PC-3 (cell line): ENCODE measurements at regions not wholly inside any gene's neighbourhood (a gene's known extent, or its start where the extent isn't known, plus 50 kb on each side); places are given as distances from the start of the nearest gene placed in this dataset.

Experiments used
- ATAC-seq: fragments of 200-7000 bp; cut with Tn5 transposase; 2 replicates; pipeline ENCODE4 v1.9.1; 2020; ENCODE audit warnings: mild to moderate bottlenecking, moderate library complexity
- BruUV-seq: library from RNA; stranded (reverse); fragments of 400-500 nt; replicated peaks from 2 replicates; lab custom pipeline; 2021; lab: Mats Ljungman, UMichigan
- CTCF ChIA-PET: fragments of 300-600 bp; sonication (Branson Sonifier 250); formaldehyde crosslinking; loops from one replicate; lab custom pipeline; 2022; ENCODE audit warnings: antibody characterized with exemption; lab: Charles Lee
- POLR2A ChIA-PET: fragments of 300-600 bp; sonication (Branson Sonifier 250); formaldehyde crosslinking; loops from one replicate; lab custom pipeline; 2022; ENCODE audit warnings: antibody characterized with exemption; ENCODE audit not compliant: unreplicated experiment; lab: Charles Lee
- DNase-seq: peaks from one replicate; pipeline ENCODE4 v3.0.0-alpha.2; 2015
- H2AFZ ChIP-seq: fragments of 300-600 bp; sonication (generic); 2 replicates; pipeline ENCODE4 v1.6.0; 2016; ENCODE audit warnings: antibody characterized with exemption, low read length
- H3F3A ChIP-seq: fragments of 300-600 bp; sonication (generic); one replicate; pipeline ENCODE4 v1.6.0; 2017; ENCODE audit warnings: antibody characterized with exemption, low read length, control low read depth, mild to moderate bottlenecking; ENCODE audit not compliant: unreplicated experiment
- H3K27ac ChIP-seq: fragments of 300-600 bp; sonication (generic); 2 replicates; pipeline ENCODE4 v1.5.1; 2016; ENCODE audit warnings: mild to moderate bottlenecking, low read length
- H3K27me3 ChIP-seq: fragments of 300-600 bp; sonication (generic); 2 replicates; pipeline ENCODE4 v1.6.1; 2016; ENCODE audit warnings: low read length, mixed read lengths
- H3K36me3 ChIP-seq: fragments of 300-600 bp; sonication (generic); 2 replicates; pipeline ENCODE4 v1.6.1; 2016; ENCODE audit warnings: low read depth, mixed run types, low read length, mixed read lengths
- H3K4me1 ChIP-seq: fragments of 300-600 bp; sonication (generic); 2 replicates; pipeline ENCODE4 v1.5.1; 2016; ENCODE audit warnings: low read length; ENCODE audit not compliant: insufficient read depth
- H3K4me2 ChIP-seq: fragments of 300-600 bp; sonication (generic); 2 replicates; pipeline ENCODE4 v1.6.0; 2016; ENCODE audit warnings: low read length
- H3K4me3 ChIP-seq: fragments of 300-600 bp; sonication (generic); 2 replicates; pipeline ENCODE4 v1.5.1; 2016; ENCODE audit warnings: mild to moderate bottlenecking, low read length, mixed read lengths
- H3K79me2 ChIP-seq: fragments of 300-600 bp; sonication (generic); 2 replicates; pipeline ENCODE4 v1.6.1; 2017; ENCODE audit warnings: low read length, mixed read lengths
- H3K9ac ChIP-seq: fragments of 300-600 bp; sonication (generic); 2 replicates; pipeline ENCODE4 v1.6.0; 2016; ENCODE audit warnings: mild to moderate bottlenecking, low read length
- H3K9me2 ChIP-seq: fragments of 300-600 bp; sonication (generic); replicated peaks from 2 replicates; pipeline ENCODE4 v1.6.1; 2016; ENCODE audit warnings: mixed run types, low read length, mixed read lengths
- H3K9me3 ChIP-seq: fragments of 300-600 bp; sonication (generic); 2 replicates; pipeline ENCODE4 v1.6.1; 2016; ENCODE audit warnings: low read length, mixed read lengths
- H4K20me1 ChIP-seq: fragments of 300-600 bp; sonication (generic); 2 replicates; pipeline ENCODE4 v1.6.1; 2016; ENCODE audit warnings: low read length, mixed read lengths
- CTCF ChIP-seq: fragments of 300-600 bp; sonication (generic); conservative IDR thresholded peaks from 2 replicates; pipeline ENCODE4 v1.5.1; 2017; ENCODE audit warnings: antibody characterized with exemption, low read depth, mild to moderate bottlenecking, low read length
- EZH2 ChIP-seq: fragments of 300-600 bp; sonication (generic); IDR thresholded peaks from one replicate; pipeline ENCODE4 v1.6.1; 2017; ENCODE audit warnings: antibody characterized with exemption, mild to moderate bottlenecking, low read length; ENCODE audit not compliant: unreplicated experiment
- EZH2phosphoT487 ChIP-seq: fragments of 300-600 bp; sonication (generic); IDR thresholded peaks from 2 replicates; pipeline ENCODE4 v1.6.1; 2018; ENCODE audit warnings: mild to moderate bottlenecking, antibody characterized with exemption, low read length, borderline replicate concordance
- intact Hi-C: fragments of 100-400 bp; cut with micrococcal nuclease; formaldehyde crosslinking; loops from 2 replicates; pipeline ENCODE4 v1.9.0; 2023

GRCh38 chr7:48748081-48748833, 176.1 kb upstream of the CDC14C start:
- POLR2A ChIA-PET, result no interaction called here
- Histone ChIP-seq H3K79me2 (no peaks in the 10 kb centered on the region), H3K9me3 (no peaks in the 10 kb centered on the region), H3K4me3 (no peak overlapping the region), H3K27ac (no peak overlapping the region), H3K4me2 (no peak overlapping the region), H3K4me1 (no peaks in the 10 kb centered on the region), H3K9me2 (no peaks in the 10 kb centered on the region), H3F3A (no peaks in the 10 kb centered on the region), H3K36me3 (no peaks in the 10 kb centered on the region), H4K20me1 (no peaks in the 10 kb centered on the region), H2AFZ (no peak overlapping the region), H3K27me3 (peaks cover 18% of the 10 kb centered on the region), H3K9ac (no peak overlapping the region)
- no peak for TF ChIP-seq EZH2phosphoT487
- no TSS peak for BruUV-seq
- DNase-seq (no peak), ATAC-seq (no peak)
- CTCF ChIA-PET, result no interaction called here
- intact Hi-C loops, result no loop called here

DNA sequence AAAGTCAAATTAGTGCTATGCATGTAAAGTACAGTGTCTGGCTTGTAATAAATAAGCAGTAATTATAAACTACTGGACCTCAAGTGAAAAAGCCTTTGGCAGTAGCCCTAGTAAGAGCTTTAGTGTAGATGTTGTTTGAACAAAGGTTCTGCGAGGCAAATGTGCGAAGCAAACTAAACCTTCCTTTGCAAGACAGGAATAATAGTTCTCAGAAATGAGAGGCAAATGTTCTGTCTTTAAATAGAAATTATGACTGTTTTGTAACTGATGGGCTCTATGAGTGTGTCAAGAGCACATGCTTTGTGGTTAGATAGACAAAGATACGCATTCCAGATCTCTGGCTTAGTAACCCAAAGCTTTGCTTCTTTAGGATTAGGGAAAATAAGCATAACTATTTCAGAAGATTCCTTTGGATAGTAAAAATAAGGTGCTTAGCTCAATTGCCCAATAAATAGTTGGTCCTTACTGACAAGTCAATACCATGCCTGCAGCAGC, 169.2 kb upstream of the CDC14C start:
- intact Hi-C loops, result no loop called here
- no TSS peak for BruUV-seq

GRCh38 chr7:48759431-48760080, 164.8 kb upstream of the CDC14C start:
- no TSS peak for BruUV-seq

More for the DNA sequence above, 169.2 kb upstream of the CDC14C start:
- Histone ChIP-seq H3K79me2 (no peaks in the 10 kb centered on the region), H3K27ac (no peak overlapping the region), H4K20me1 (no peaks in the 10 kb centered on the region), H2AFZ (no peak overlapping the region), H3K9me3 (no peaks in the 10 kb centered on the region), H3K36me3 (no peaks in the 10 kb centered on the region), H3K4me2 (no peak overlapping the region), H3K4me3 (no peak overlapping the region), H3F3A (no peaks in the 10 kb centered on the region), H3K4me1 (no peaks in the 10 kb centered on the region), H3K27me3 (peaks cover 10% of the 10 kb centered on the region; the same call in 1 of the 2 replicates), H3K9me2 (no peaks in the 10 kb centered on the region), H3K9ac (no peak overlapping the region)
- ATAC-seq (no peak), DNase-seq (no peak)
- no peak for TF ChIP-seq EZH2phosphoT487
- TF ChIP-seq EZH2, result no peak
- CTCF ChIA-PET, result no interaction called here
- POLR2A ChIA-PET, result no interaction called here

More at GRCh38 chr7:48759431-48760080, 164.8 kb upstream of the CDC14C start:
- ChIA-PET POLR2A (no interaction called here), CTCF (no interaction called here)
- Histone ChIP-seq H3K36me3 (no peaks in the 10 kb centered on the region), H3K4me3 (no peak overlapping the region), H3K79me2 (no peaks in the 10 kb centered on the region), H3K9ac (no peak overlapping the region), H4K20me1 (no peaks in the 10 kb centered on the region), H3K9me3 (no peaks in the 10 kb centered on the region), H3K4me1 (no peaks in the 10 kb centered on the region), H3K9me2 (no peaks in the 10 kb centered on the region), H3K27ac (no peak overlapping the region), H3K27me3 (peaks cover 5% of the 10 kb centered on the region; the same call in 1 of the 2 replicates), H2AFZ (no peak overlapping the region), H3K4me2 (no peak overlapping the region), H3F3A (no peaks in the 10 kb centered on the region)
- TF ChIP-seq CTCF (no peak), EZH2 (no peak), EZH2phosphoT487 (no peak)
- ATAC-seq (no peak), DNase-seq (no peak)
- intact Hi-C loops, result no loop called here
